ENCODE measurements at regions not wholly inside any gene's neighbourhood (a gene's known extent, or its start where the extent isn't known, plus 50 kb on each side); places are given as distances from the start of the nearest gene placed in this dataset.

- no peaks in the 10 kb centered on the region for H4K20me1 ChIP-seq (replicated peaks; ENCODE audit: control insufficient read depth, extremely low read depth, insufficient read depth, low read length)
- H3K4me1 ChIP-seq (ENCODE audit: control insufficient read depth, extremely low read depth, insufficient read depth, low read length), result peaks cover 11% of the 10 kb centered on the region
- intact Hi-C loops (cut with micrococcal nuclease) (no loop called here), dilution Hi-C loops (cut with MboI; ENCODE audit: extremely low pct_ligation_motif_present, low sequenced_read_pairs) (no loop called here)
- TF ChIP-seq EZH2 (IDR thresholded peaks at IDR 0.05; ENCODE audit: borderline replicate concordance, low read depth, low read length, severe bottlenecking) (no peak), MYC (IDR thresholded peaks at IDR 0.05; ENCODE audit: low read depth, low read length) (no peak), POLR2A (IDR thresholded peaks at IDR 0.05; ENCODE audit: low read depth, low read length) (no peak), FOS (IDR thresholded peaks at IDR 0.05; ENCODE audit: borderline replicate concordance, insufficient read depth, low read length) (no peak), POLR2AphosphoS5 (IDR thresholded peaks at IDR 0.05; ENCODE audit: insufficient read depth, low read depth, low read length) (no peak), GATA2 (IDR thresholded peaks at IDR 0.05; ENCODE audit: insufficient read depth, insufficient read length, low read depth, low read length) (no peak), CTCF (IDR thresholded peaks at IDR 0.05; ENCODE audit: extremely low read depth in 1 of 2, insufficient read depth in 1 of 2, low read depth in 1 of 2, low read length in 2 of 2) (no peak), JUN (IDR thresholded peaks at IDR 0.05; ENCODE audit: borderline replicate concordance, insufficient read depth, insufficient read length, low read depth) (no peak)
- TF ChIP-seq, protein P1, sequence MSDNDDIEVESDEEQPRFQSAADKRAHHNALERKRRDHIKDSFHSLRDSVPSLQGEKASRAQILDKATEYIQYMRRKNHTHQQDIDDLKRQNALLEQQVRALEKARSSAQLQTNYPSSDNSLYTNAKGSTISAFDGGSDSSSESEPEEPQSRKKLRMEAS (IDR thresholded peaks at IDR 0.05; ENCODE audit: insufficient read depth, insufficient read length), result no peak
- no peaks in the 10 kb centered on the region for H3K9me1 ChIP-seq (replicated peaks; ENCODE audit: control insufficient read depth, extremely low read depth, insufficient read depth, low read length)
- ChIA-PET POLR2A (no interaction called here), CTCF (no interaction called here)
- H2AFZ ChIP-seq (ENCODE audit: low read depth, low read length), result peak overlapping the region; percentile 39
- no peaks in the 10 kb centered on the region for H3K27me3 ChIP-seq (ENCODE audit: control insufficient read depth in 2 of 2, insufficient read depth in 2 of 2, low read length in 2 of 2)
- no TSS peak for BruUV-seq (replicated peaks)
- H3K9me3 ChIP-seq (replicated peaks; ENCODE audit: control insufficient read depth, insufficient read depth, low read length), result no peaks in the 10 kb centered on the region
- DNase-seq (ENCODE audit: low read depth, low spot score), result no peak
- no peaks in the 10 kb centered on the region for H3K36me3 ChIP-seq (ENCODE audit: control insufficient read depth in 2 of 2, extremely low read depth in 1 of 2, insufficient read depth in 2 of 2, low read length in 2 of 2)
- no peak overlapping the region for H3K4me3 ChIP-seq (replicated peaks in 1 of 3; ENCODE audit: insufficient read depth in 1 of 3, low read depth in 1 of 3, low read length in 3 of 3)
- no peaks in the 10 kb centered on the region for H3K79me2 ChIP-seq (ENCODE audit: control insufficient read depth, insufficient read depth, low read length)
- FAIRE-seq, result no peak
- H3K9ac ChIP-seq (replicated peaks; ENCODE audit: extremely low read depth, insufficient read depth, low read length), result no peak overlapping the region
- H3K27ac ChIP-seq (ENCODE audit: insufficient read depth, low read depth, low read length), result no peak overlapping the region
- H3K4me2 ChIP-seq (ENCODE audit: insufficient read depth, low read length), result no peak overlapping the region
These were observed 1309.0 kb upstream of the PABPC4L start for GRCh38 chr4:135510582-135510981.
